Activated CD8-positive, alpha-beta memory T cell treated with anti-CD3 and anti-CD28 coated beads for 24 hours (primary cell): ENCODE measurements at regions not wholly inside any gene's neighbourhood (a gene's known extent, or its start where the extent isn't known, plus 50 kb on each side); places are given as distances from the start of the nearest gene placed in this dataset.
A peak's percentile ranks its signal among the peaks of the same experiment; 100 is the strongest.

Source experiments
- DNase-seq: peaks from one replicate; pipeline ENCODE4 v3.0.0-alpha.2; 2020

DNA sequence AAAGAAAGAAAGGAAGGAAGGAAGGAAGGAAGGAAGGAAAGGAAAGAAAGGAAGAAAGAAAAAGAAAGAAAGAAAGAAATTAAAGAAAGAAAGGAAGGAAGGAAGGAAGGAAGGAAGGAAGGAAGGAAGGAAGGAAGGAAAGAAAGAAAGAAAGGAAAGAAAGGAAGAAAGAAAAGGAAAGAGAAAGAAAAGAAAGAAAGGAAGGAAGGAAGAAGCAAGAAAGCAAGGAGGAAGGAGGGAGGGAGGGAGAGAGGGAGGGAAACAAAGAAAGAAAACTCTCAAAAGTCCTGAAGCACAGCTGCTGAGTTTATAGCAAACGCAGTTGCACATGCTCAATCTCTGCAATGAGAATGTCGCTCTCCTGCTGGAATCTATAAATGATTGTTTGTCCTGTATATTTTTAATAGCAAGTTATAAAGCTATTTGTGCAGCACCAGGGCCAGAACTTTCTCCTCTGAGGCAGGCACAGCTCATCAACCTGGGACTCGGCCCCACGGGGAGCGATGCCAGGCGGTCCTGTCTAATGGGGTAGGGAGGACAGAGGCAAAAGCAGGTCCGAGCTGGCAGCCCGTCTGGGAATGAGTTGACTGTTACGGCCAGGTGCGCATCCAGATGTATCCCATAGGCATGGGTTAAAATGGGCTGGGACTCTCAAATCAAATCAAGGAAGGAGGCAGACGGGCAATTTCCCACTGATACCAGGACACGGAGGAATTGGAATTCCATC, 118.0 kb upstream of the PFKP start:
- no peak for DNase-seq

DNA sequence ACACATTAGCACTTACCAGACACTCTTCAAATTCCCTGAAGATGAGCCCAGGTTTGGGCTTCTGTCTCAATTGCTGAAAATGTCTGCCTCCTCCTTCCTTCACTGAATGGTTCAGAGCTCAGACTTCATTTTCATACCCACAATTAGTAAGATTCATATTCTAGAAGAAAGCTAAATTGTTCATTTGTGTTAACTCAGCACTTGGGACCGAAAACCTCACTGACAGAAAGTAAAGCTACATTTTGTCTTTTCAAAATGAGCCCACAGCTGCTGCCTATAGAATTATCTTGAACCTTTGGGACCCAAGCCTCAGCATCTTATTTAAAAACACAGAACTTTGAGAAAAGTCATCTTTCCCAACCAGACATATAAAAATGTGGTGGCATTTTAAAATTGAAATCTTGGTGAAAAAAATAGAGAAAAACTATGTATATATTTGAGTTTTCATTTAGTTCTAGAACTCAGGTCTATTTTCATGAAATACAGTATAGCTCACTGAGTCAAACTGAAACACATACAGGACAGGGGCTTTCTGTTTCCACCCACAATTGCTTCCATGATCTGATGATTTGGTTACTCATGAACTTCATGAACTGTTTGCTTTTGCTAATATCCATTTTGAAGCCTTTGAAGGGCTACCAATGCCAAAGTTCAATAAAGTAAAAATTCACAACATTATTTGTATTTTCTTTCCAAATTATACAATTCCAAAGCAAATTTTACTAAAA, 119.1 kb upstream of the PFKP start:
- no peak for DNase-seq

DNA sequence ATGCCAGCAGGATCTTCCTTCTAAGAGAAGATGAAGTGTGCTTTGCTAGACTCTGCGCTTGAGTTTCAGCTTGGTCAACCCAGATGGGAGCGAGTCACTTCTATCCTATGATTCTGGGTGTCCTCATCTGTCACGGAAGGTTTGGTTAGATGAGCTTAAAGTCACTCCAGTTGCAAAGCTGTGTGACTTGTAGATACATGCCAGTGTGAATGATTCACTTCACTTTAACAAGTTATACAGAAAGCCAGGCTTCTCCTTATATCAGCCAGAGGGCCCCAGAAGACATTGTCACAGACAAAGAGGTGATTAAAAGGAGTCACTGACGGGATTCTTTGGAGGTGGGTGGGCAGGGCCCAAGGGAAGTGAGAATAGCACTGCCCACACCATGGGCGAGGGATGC, 122.6 kb upstream of the PFKP start:
- no peak for DNase-seq

DNA sequence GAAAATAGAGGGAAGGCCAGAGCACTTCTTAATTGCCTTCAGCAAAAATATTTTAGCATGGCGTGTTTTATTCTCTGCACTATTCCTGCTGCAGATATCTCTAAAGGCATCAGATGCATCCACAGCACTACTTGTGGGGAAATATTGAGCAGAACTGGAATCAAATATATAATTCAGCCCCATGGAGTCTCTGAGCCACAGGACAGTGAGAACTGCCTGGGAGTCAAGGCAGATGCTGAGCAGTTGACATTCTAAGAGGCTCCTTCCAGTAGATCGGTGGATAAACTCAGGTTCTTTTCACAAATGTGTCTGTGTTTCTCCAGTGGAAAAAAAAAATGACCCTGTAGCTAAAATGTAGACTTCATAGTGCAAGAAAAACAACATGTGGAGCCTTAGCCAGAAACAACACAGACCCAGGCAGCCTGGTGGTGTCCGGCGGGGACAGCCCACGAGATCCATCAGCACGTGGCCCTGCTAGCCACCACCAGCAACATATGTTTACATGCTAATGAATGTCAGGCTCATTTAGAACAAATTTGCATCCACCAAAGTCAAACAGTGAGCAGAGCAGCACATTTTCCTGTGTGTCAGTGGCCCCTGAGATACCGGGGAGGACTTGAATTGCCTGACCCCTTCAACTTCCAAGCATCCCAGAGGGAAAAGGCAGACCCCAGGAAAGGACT, 123.3 kb upstream of the PFKP start:
- no peak for DNase-seq

DNA sequence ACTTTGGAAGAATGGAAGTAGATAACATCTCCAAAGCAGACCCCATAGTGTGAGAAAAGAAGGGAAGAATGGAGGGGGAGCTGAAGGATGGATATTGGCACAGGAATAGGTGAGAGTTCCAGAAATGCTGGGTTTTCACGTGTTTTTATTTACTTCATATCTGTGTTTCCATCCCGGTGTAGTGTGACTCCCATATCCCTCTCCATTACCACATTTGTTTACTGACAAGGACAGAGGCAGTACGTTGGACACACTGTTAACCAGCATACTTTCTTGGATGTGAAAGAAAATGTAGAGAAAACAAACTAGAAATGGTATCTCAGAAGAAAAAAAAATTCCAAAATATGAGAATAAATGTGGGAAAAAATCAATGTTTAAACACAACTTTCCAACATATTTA, 124.4 kb upstream of the PFKP start:
- no peak for DNase-seq

DNA sequence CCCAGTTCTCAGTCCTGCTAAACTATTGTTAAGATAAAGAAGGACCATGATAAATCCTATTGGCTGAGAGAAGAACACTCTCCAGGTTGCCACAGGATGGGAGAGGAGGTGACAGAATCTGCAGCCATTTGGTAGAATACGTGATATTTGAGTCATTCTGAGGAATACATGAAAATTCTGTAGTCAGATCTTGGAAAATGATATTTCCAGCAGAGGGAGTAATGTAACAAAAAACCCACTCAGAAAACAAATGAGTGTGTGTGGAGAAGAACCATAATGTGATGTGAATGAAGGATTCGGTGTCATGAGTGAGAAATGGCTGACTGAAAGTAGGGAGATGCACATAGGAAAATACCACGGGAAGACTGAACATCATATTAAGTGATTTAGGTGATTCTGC, 128.5 kb upstream of the PFKP start:
- no peak for DNase-seq

DNA sequence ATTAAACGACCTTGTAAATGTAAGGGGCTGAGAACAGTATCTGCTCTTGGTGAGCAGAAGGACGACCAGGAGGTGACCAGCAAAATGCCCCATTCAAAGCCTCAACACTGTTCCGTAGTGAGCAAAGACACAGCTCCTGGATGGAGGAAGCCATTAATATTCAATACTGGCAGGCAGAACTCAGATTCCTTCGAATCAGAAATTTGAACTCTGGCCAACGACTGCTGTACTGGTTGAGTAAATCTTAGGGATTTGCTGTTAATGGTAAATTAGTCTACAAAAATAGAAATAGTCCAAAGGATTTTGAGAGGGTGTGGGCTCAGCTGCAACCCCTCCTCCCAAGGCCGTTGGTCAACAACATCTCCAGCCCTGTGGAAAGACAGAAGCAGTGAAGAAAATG, 130.5 kb upstream of the PFKP start:
- DNase-seq, result no peak

- no peak for DNase-seq
Observed at GRCh38 chr10:2935647-2936386, 131.5 kb upstream of the PFKP start.

- DNase-seq, result no peak
Observed at GRCh38 chr10:2933924-2934323, 133.4 kb upstream of the PFKP start.

GRCh38 chr10:2933519-2933918, 133.8 kb upstream of the PFKP start:
- no peak for DNase-seq

GRCh38 chr10:2933071-2933470, 134.3 kb upstream of the PFKP start:
- DNase-seq, result no peak

DNA sequence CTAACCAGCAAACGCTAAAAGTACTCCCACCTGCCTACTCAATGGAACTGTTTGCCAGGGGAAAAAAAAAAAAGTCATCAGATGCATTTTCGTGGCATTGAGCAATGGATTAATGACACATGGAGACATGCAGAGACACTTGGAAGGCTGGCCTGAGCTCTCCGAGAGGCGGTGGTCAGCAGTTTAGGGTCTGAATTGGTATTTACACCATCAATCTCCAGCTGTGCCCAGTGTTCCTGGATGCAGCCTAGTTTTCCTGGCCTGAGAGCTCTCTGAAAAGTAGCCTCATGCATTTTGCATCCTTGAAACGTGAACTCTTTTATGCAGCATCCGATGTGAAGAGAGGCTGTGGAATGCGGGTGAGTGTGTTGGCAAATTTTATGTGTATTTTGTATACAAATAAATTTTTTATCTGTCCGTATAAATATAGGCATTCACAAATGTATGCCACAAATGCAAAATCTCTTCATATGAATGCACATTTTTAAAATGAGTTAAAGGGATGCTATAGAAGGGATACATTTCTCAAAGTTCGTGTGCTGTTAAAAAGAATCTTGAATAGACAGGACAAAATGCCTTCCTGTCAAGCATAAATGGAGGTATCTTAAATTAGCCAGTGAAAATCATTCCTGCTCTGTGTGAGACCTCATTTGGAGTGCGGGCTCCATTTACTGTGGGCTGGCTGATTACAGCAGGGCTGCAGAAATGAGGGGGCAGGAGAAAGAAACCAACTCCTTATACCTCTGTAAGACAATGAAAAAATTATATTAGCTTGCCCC, 137.7 kb upstream of the PFKP start:
- no peak for DNase-seq

GRCh38 chr10:2927958-2928840, 139.1 kb upstream of the PFKP start:
- peak; percentile 82 for DNase-seq

- no peak for DNase-seq
Observed at GRCh38 chr10:2926918-2927660, 140.3 kb upstream of the PFKP start.

DNA sequence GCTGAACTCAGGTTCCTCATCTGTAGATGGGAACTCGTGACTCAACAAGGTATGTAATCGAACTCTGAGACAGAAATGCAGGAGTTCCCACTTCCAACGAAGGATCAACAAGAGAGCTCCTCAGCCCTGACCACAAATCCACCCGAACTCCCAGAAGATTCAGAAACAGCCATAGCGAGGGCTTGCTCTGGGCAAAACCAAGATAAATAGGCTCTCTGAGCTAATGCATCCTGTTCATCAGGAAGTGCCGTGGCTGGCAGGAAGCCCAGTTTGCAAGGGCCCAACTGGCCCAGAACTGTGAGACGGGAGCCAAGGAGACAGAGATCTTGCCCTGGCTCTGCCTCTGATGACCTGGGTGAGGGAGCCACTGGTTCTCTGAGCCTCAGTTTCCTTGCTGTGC, 141.7 kb upstream of the PFKP start:
- no peak for DNase-seq

- DNase-seq, result no peak
Observed at GRCh38 chr10:2924431-2924830, 142.9 kb upstream of the PFKP start.

GRCh38 chr10:2921956-2922680, 145.2 kb upstream of the PFKP start:
- DNase-seq, result no peak

DNA sequence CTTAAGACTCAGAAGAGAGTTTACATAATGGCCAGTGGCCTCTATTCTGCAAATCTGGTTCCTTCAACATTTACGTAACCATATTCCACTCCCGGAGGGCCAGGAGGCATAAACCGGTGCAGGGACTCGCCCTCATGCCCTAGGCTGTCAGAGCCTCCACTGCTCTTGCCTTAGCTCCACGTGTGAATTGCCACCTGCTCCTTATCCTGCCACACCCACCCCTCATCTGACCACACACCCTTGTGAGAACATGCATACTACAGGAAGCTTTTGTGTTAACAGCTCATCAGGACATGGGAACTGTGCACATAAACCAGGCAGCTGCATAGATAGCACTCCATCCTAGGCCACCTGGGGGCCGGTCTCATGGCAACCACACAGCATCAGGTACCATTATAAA, 146.7 kb upstream of the PFKP start:
- no peak for DNase-seq

- DNase-seq, result no peak
Observed at GRCh38 chr10:2920168-2920567, 147.2 kb upstream of the PFKP start.

DNA sequence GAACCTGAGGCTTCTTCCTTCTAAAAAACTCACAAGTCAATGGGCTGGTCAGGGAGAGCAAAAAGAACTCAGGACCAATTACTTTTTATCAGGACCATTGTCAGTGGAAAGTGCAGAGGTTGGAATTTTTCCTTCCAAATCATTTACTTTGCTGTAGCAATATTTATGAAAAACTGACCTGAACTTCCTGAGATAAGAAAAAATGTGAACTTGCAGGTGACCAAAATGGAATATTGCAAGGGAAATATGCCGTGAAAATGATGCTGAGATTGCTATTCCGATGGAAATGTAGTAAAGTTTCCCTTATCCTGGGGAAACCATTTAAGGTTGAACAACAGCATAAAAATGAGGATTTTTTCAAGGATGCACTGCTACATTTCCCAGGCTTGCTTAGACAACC, 148.3 kb upstream of the PFKP start:
- DNase-seq, result no peak
